NB4 (cell line): ENCODE measurements at regions not wholly inside any gene's neighbourhood (a gene's known extent, or its start where the extent isn't known, plus 50 kb on each side); places are given as distances from the start of the nearest gene placed in this dataset.

ENCODE experiments used
- DNase-seq: peaks from one replicate; pipeline ENCODE4 v3.0.0; 2010; ENCODE audit warnings: low read depth
- H3K4me3 ChIP-seq: one replicate; pipeline ENCODE4 v1.5.1; 2011; ENCODE audit warnings: mild to moderate bottlenecking, low read depth, low read length, moderate library complexity
- MYC ChIP-seq: IDR thresholded peaks from 2 replicates; pipeline ENCODE4 v1.6.1; 2011; ENCODE audit warnings: low read depth, low read length
- POLR2A ChIP-seq: IDR thresholded peaks from 2 replicates; pipeline ENCODE4 v1.6.1; 2011; ENCODE audit warnings: mild to moderate bottlenecking; ENCODE audit not compliant: insufficient read length; ENCODE audit errors: extremely low read depth
- TF ChIP-seq, protein P1 (sequence below): IDR thresholded peaks from one replicate; pipeline ENCODE4 v1.5.1; 2012; ENCODE audit warnings: low read depth, low read length
- TF ChIP-seq, protein P2 (sequence below): IDR thresholded peaks from 2 replicates; pipeline ENCODE4 v1.6.1; 2011; ENCODE audit warnings: low read depth, low read length

DNA sequence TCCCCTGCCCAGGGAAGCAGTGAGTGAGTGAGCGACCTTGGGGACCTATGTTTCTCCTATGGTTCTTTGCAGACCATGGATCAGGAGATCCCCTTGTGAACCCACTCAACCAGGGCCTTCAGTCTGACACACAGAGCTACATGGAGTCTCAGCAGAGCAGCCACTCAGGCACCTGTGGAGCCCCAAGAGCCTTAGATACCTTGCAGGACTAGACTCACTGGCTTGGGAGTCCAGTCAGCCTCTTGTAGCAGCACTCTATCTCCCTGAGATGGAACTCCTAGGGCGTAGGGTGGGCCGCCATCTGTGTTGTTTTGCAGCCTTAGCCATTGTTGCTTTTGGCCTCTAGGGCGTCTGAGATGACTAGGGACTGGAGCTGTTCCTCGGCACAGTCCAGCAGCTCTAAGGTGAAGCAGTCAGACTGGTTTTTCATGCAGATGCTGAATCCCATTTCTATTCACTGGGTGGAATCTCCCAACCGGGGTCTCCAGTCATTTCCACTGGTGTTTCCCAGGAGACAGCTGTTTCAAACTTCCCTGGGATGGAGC is 284.6 kb upstream of the RPS23 start:
- DNase-seq: no peak
- H3K4me3 ChIP-seq: no peak overlapping the region
- TF ChIP-seq POLR2A (no peak), MYC (no peak)
- TF ChIP-seq, protein P1, sequence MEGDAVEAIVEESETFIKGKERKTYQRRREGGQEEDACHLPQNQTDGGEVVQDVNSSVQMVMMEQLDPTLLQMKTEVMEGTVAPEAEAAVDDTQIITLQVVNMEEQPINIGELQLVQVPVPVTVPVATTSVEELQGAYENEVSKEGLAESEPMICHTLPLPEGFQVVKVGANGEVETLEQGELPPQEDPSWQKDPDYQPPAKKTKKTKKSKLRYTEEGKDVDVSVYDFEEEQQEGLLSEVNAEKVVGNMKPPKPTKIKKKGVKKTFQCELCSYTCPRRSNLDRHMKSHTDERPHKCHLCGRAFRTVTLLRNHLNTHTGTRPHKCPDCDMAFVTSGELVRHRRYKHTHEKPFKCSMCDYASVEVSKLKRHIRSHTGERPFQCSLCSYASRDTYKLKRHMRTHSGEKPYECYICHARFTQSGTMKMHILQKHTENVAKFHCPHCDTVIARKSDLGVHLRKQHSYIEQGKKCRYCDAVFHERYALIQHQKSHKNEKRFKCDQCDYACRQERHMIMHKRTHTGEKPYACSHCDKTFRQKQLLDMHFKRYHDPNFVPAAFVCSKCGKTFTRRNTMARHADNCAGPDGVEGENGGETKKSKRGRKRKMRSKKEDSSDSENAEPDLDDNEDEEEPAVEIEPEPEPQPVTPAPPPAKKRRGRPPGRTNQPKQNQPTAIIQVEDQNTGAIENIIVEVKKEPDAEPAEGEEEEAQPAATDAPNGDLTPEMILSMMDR: no peak
- TF ChIP-seq, protein P2, sequence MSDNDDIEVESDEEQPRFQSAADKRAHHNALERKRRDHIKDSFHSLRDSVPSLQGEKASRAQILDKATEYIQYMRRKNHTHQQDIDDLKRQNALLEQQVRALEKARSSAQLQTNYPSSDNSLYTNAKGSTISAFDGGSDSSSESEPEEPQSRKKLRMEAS: no peak

DNA sequence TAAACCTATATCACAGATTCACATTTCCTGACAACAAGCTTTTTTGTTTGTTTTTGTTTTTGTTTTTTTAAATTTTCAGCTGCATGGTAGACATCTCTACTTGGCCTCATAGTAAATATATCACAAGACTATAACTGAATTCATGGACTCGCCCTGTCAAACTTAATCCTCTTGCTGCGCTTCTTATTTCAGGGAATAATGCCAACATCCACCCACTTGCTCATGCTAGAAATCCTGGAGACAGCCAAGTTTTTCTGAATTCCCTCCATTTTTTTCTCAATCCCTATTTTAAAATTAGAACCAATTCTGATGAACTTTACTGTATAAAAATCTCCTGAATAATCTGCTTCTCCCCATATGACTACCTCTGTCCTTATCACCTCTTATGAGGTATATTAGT is 283.6 kb upstream of the RPS23 start:
- no peak for DNase-seq
- TF ChIP-seq, protein P2: no peak
- TF ChIP-seq, protein P1: no peak
- no peak for TF ChIP-seq POLR2A
- H3K4me3 ChIP-seq: no peak overlapping the region

DNA sequence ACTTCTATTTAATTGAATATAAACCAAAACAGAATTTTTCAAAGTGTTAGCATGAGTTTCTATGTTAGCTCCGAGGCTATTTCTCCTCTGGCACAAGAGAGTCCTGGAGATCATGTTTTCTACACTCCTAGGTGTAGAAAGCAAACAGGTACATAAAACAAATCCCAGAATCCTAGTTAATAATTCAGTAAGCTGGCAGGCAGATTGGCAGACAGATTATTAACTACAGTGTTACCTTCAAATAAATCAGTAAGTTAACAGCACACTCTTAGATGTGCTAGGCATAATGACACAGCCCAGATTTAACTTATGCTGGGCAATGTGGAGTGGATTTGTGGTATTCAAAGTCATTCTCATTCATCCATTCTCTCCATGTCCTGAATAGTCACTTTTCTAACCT is 282.8 kb upstream of the RPS23 start:
- TF ChIP-seq, protein P2: no peak
- TF ChIP-seq, protein P1: no peak
- no peak for TF ChIP-seq POLR2A
- no peak for TF ChIP-seq MYC
- no peak overlapping the region for H3K4me3 ChIP-seq
- DNase-seq: no peak

DNA sequence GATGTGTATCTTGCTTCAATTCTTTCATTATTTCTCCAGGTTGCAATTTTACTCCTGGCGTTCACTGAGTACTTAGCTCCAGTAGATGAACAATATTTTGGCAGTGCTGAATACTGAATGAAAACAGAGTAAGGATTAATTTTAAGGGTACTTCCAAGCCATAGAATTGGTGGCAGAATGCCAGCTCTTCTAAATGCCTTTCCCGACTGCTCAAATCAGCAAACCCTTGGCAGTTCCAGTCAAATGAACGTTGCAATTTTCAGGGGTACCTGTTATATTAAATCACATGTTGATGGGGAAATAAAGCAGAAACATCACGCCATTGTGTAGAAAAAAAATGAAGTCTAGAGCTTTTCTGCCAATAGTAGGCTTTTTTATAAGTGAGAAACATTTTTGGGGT is 282.4 kb upstream of the RPS23 start:
- H3K4me3 ChIP-seq: no peak overlapping the region
- TF ChIP-seq, protein P1: no peak
- TF ChIP-seq MYC: no peak
- TF ChIP-seq, protein P2: no peak
- no peak for TF ChIP-seq POLR2A
- DNase-seq: no peak

DNA sequence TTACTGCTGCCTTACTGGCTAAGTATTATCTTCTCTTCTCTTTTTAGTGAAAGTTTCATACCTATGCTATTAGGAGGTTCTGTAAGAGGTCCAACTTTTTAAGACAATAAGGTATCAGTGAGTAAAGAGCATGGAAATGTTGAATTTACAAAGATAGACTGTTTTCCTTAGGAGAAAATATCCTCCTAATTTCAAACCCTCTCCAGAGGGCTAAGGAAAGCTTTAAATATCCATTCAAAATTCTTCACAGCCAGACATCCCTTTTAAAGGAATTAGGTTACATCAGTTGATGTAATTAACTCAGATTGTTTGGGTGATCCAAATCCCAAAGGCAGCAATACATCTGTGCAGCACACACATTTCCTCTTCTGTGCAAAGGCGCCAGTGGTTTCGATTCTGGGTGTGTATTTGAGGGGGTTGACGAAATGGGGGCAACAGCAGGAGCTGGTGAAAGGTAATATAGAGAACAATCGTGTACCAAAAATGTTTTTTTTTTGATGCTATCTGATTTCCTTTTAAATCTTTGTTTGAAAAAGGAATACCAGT is 273.8 kb upstream of the RPS23 start:
- TF ChIP-seq POLR2A: no peak
- TF ChIP-seq, protein P1: no peak
- TF ChIP-seq, protein P2: no peak
- no peak for TF ChIP-seq MYC
- no peak for DNase-seq

DNA sequence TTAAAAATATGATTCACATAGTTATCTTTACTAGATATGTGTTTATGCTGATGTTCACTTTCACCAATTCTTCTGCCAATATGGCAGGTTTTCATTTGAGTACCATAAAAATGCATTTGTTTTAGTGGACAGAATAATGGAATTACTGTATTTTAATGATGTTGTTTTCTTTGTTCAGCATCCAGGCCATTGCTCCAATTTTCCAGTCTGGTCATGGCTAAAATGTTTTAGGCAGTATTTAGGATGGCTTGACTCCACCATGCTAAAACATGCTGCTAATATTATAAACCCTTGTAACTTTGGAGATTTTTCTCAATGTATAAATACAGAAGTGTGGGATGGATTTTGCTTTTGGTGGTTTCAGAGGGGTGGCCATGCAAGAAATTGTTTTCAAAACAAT is 273.0 kb upstream of the RPS23 start:
- H3K4me3 ChIP-seq: no peak overlapping the region
- TF ChIP-seq POLR2A: no peak
- no peak for TF ChIP-seq MYC
- TF ChIP-seq, protein P1: no peak
- DNase-seq: no peak

More for the DNA sequence above, 273.8 kb upstream of the RPS23 start:
- no peak overlapping the region for H3K4me3 ChIP-seq
